IMR-90 (cell line): ENCODE measurements at regions not wholly inside any gene's neighbourhood (a gene's known extent, or its start where the extent isn't known, plus 50 kb on each side); places are given as distances from the start of the nearest gene placed in this dataset.

Source experiments
- BHLHE40 ChIP-seq: fragments of 150-350 bp; IDR thresholded peaks from 2 replicates; pipeline ENCODE4 v1.6.1; 2016; ENCODE audit warnings: mild to moderate bottlenecking, low read depth, low read length
- CEBPB ChIP-seq: IDR thresholded peaks from 2 replicates; pipeline ENCODE4 v1.6.1; 2012; ENCODE audit warnings: low read depth, low read length, improper control_type of control experiment
- CHD1 ChIP-seq: IDR thresholded peaks from 2 replicates; pipeline ENCODE4 v1.6.1; 2012; ENCODE audit warnings: low read depth, low read length, improper control_type of control experiment
- CTCF ChIP-seq: conservative IDR thresholded peaks from 2 replicates; pipeline ENCODE4 v1.5.1; 2012; ENCODE audit warnings: mild to moderate bottlenecking, low read depth, low read length, improper control_type of control experiment
- ELK1 ChIP-seq: fragments of 150-350 bp; IDR thresholded peaks from 2 replicates; pipeline ENCODE4 v1.6.1; 2016; ENCODE audit warnings: low read depth, mild to moderate bottlenecking, low read length, moderate library complexity, borderline replicate concordance
- FOS ChIP-seq: fragments of 150-350 bp; IDR thresholded peaks from 2 replicates; pipeline ENCODE4 v1.6.1; 2016; ENCODE audit warnings: low read depth, low read length
- MAFK ChIP-seq: IDR thresholded peaks from 2 replicates; pipeline ENCODE4 v1.6.1; 2012; ENCODE audit warnings: low read depth, low read length, improper control_type of control experiment
- MAZ ChIP-seq: IDR thresholded peaks from 2 replicates; pipeline ENCODE4 v1.6.1; 2012; ENCODE audit warnings: low read depth, mild to moderate bottlenecking, low read length, improper control_type of control experiment, moderate library complexity, borderline replicate concordance
- NFE2L2 ChIP-seq: fragments of 150-350 bp; IDR thresholded peaks from 2 replicates; pipeline ENCODE4 v1.6.1; 2016; ENCODE audit warnings: low read depth, mild to moderate bottlenecking, low read length
- POLR2A ChIP-seq: IDR thresholded peaks from 2 replicates; pipeline ENCODE4 v1.6.1; 2012; ENCODE audit warnings: mild to moderate bottlenecking, low read depth, low read length
- RAD21 ChIP-seq: IDR thresholded peaks from 2 replicates; pipeline ENCODE4 v1.6.1; 2012; ENCODE audit warnings: low read length, improper control_type of control experiment
- RCOR1 ChIP-seq: IDR thresholded peaks from 2 replicates; pipeline ENCODE4 v1.6.1; 2012; ENCODE audit warnings: mild to moderate bottlenecking, low read length, improper control_type of control experiment; ENCODE audit not compliant: insufficient replicate concordance
- SMC3 ChIP-seq: fragments of 150-350 bp; IDR thresholded peaks from 2 replicates; pipeline ENCODE4 v1.6.1; 2016; ENCODE audit warnings: low read depth, mild to moderate bottlenecking, antibody characterized with exemption, low read length, moderate library complexity
- USF2 ChIP-seq: fragments of 150-350 bp; IDR thresholded peaks from 2 replicates; pipeline ENCODE4 v1.6.1; 2017; ENCODE audit warnings: mild to moderate bottlenecking, antibody characterized with exemption, low read length, low read depth

GRCh38 chr11:92297567-92298553 is 73.2 kb downstream of the FAT3 start:
- TF ChIP-seq POLR2A, result no peak
- TF ChIP-seq CTCF, result no peak
- no peak for TF ChIP-seq ELK1
- TF ChIP-seq USF2, result no peak
- TF ChIP-seq CHD1, result no peak
- no peak for TF ChIP-seq RAD21
- no peak for TF ChIP-seq SMC3
- no peak for TF ChIP-seq MAFK
- TF ChIP-seq BHLHE40, result no peak
- no peak for TF ChIP-seq RCOR1
- no peak for TF ChIP-seq CEBPB
- TF ChIP-seq MAZ, result no peak
- no peak for TF ChIP-seq FOS
- no peak for TF ChIP-seq NFE2L2
